Forelimb muscle (tissue), 1 donor: ENCODE measurements at regions not wholly inside any gene's neighbourhood (a gene's known extent, or its start where the extent isn't known, plus 50 kb on each side); places are given as distances from the start of the nearest gene placed in this dataset.
"Not testable (repeated sequence)": the region's sequence is repeated elsewhere in the genome, so short reads cannot be mapped to it uniquely, and the experiment has no call there.

Experiments used
- DNase-seq: peaks from one replicate; pipeline ENCODE4 v3.0.0-alpha.2; 2013; ENCODE audit warnings: low read depth

DNA sequence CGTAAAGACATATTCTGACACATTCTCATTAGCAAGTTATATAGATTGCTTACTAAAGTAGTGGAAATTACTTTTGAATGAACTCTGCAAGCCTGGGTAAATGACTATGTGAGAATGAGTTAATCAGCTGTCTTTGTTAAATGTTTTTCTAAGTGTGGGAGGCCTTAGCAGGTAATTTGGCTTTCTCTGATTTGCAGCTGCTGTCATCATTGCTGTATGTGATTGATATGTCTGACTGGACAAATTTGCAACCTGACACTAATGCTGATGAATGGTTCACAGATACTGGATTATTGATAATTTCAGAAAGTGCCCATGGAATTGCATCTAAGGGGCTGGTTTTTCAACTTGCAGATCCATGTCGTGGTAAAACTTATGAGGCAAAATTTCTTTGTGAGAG, 372.2 kb upstream of the SGO1 start:
- no peak for DNase-seq

DNA sequence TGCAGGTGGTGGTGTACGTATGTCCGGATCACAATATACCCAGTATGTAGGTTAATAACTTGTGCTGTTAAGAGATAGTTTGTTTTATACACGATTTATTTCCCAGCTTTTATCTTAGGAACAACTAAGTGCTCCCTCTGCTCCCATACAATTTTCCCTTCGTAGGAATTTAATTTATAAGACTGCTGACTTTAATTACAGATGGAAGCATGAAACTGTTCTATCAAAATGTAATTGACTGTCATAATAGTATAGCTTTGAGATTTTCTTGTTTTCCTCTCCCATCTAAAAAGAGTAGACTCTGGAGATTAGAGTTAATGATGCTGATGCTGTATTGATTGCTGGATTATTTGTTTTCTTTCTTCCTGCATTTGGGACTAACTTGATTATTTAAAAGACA, 370.7 kb upstream of the SGO1 start:
- DNase-seq, result no peak

DNA sequence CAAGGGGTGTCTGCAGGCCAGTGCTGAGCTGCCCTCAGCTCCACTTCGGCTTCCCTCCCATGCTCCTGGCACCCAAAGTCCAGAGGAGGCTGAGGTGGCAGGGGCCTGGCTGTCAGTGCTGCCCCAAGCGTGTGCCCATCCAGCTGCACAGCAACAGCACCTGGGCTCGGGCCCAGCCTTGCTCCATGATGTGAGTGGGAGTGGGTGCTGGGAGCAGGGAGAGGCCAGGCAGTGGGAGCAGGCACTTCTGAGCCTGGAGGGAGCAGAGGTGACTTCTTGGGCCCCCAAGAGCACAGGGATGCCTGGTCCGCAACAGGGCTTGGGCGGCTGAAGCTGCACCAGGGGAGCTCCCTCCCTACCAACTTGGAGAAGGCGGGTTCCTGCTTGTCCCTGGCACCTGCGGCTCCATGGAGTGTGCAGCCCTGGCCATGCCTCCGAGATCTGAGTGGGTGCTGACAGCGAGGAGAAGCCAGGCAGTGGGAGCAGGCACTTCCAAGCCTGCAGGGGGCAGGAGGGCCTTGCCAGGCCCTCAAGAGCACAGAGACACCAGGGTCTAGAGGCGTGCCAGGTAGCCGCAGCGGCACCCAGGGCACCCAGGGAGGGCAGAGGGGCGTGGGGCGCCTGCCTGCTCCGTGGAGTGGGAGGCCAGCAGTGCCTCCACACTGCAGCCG, 366.7 kb upstream of the SGO1 start:
- no peak for DNase-seq

DNA sequence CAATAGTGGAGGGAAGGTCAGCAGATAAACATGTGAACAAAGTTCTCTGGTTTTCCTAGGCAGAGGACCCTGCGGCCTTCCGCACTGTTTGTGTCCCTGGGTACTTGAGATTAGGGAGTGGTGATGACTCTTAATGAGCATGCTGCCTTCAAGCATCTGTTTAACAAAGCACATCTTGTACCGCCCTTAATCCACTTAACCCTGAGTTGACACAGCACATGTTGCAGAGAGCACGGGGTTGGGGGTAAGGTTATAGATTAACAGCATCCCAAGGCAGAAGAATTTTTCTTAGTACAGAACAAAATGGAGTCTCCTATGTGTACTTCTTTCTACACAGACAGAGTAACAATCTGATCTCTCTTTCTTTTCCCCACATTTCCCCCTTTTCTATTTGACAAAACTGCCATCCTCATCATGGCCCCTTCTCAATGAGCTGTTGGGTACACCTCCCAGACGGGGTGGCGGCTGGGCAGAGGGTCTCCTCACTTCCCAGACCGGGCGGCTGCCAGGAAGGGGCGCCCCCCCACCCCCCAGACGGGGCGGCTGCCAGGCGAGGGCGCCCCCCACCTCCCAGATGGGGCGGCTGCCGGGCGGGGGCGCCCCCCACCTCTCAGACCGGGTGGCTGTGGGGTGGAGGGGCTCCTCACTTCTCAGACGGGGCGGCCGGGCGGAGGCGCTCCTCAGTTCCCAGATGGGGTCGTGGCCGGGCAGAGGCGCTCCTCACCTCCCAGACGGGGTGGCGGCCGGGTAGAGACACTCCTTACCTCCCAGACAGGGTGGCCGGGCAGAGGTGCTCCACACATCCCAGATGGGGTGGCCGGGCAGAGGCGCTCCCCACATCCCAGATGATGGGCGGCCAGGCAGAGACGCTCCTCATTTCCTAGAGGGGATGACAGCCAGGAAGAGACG, 361.6 kb upstream of the SGO1 start:
- DNase-seq, result not testable (repeated sequence)

DNA sequence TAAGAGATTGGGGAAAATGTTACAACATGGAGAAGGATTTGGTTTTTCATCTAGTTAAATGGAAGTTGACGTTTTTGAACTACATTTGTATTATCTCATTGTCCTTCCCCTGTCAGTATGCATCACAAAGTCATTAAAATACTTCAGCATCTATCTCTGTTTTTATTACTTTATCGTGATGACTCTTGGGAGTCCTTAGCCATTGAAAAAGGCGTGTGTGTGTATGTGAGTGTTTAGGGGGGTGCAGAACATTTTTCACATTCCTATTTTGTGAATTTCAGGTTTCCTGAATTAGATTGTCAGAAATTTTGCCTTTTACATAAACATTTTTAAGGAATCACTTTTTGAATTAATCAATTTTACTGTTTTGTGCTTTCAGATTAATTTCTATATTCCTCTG, 360.6 kb upstream of the SGO1 start:
- no peak for DNase-seq

DNA sequence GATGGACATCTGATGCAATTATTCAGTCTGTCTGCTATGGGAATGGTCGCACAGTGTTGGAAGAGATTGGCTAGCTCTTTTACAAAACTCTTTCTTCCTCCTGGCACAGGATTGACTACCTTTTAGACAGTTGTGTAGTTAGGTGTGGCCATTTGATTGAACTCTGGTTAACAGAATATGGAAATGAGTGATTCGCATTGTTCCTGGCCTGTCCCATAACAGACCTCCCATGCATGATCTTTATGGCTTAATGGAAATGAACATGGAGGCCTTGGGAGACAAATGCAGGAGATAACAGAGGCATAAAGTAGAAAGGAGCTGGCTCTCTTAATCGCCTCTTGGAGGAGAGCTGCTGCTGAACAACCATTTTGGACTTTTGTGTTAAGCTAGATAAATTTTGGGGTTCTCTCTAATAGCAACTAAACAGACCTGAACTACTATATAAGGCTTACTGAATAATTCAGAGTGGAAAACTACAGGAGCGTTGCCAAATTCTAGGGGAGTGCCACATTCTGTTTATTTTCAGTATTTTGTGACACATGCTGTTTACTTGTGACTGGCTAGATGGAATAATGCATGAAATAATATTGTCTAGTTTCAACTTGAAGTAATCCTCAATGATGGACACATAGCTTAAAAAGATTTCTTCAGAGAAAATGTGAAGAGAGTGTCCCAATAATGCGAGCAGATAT, 357.7 kb upstream of the SGO1 start:
- DNase-seq, result no peak

DNA sequence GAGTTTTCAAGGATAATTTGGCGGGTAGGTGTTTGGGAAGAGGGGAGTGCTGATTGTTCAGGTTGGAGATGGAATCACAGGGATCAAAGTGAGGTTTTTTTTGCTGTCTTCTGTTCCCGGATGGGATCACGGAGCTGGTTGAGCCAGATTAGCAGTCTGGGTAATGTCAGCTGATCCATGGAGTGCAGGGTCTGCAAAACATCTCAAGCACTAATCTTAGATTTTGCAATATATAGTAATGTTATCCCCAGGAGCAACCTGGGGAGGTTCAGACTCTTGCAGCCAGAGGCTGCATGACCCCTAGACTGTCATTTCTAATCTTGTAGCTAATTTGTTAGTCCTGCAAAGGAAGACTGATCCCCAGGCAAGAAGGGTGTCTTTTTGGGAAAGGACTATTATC, 354.1 kb upstream of the SGO1 start:
- DNase-seq, result no peak

DNA sequence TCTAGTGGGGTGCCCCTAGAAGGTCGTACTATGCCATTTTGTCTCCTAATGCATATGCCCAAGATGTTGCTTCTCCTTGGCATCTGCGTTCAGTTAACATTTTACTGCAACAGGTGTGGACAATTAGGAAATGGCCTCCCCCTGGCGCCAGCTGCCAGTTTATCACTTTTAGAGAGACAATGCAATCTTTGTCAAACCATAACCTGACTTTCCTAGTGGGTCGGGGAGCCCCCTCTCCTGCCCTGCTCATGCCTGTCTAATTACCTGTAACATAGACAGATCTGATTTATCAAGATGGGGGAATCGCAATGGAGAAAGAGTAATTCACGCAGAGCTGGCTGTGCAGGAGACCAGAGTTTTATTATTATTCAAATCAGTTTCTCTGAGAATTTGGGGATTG, 353.7 kb upstream of the SGO1 start:
- DNase-seq, result no peak

DNA sequence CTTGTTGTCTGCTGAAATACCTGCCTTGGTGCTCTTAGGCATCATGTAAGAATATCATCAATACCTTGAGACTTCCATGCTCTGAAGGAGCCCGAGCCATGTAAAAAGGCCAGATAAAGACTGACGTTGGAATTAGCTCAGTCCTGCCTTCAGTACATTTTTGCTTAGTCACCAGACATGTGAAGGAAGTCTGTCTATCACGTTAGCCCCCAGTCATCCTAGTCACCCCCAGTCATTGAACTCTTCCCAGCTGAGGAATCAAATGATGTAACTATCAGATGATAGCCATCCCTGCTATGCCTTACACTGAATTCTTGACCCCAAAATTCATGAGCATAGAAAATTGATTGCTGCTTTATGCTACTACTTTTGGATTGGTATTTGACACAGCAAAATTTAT, 351.2 kb upstream of the SGO1 start:
- no peak for DNase-seq

DNA sequence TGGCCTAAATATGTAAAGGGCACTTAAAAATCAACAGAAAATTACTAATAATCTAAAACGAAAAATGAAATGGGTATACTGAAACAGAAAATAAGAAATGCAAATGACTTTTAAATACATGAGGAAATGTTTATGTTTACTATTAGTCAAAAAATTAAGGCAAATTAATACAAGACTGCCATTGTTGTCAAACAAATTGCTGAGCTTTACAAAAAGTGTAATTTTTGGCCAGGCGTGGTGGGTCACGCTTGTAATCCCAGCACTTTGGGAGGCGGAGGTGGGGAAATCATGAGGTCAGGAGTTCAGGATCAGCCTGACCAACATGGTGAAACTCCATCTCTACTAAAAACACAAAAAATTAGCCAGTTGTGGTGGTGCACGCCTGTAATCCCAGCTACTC, 343.9 kb upstream of the SGO1 start:
- no peak for DNase-seq

DNA sequence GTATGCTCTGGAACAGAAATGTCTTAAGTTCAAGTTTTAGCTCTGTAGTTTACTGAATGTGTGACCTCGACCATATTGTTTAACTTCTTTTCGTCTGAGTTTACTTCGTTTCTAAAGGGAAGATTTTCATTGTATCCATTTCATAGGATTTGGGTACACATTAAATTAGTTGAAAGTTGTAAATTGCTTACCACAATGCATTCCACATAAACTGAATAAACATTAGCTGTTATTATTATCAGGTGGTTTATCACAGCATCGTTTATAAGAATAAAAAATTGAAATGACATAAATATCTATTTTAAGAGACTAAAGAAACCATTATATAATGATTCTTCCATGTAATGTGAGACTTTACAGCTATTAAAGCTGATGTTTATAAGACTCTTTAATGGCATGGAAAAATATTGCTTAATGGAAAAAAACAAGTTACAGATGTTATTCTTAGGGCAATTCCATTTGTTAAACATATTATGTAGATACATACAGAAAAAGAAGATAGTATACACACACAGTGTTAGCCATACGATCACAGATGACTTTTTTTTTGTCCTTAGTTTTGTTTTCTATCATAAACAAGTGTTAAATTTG, 342.3 kb upstream of the SGO1 start:
- no peak for DNase-seq

DNA sequence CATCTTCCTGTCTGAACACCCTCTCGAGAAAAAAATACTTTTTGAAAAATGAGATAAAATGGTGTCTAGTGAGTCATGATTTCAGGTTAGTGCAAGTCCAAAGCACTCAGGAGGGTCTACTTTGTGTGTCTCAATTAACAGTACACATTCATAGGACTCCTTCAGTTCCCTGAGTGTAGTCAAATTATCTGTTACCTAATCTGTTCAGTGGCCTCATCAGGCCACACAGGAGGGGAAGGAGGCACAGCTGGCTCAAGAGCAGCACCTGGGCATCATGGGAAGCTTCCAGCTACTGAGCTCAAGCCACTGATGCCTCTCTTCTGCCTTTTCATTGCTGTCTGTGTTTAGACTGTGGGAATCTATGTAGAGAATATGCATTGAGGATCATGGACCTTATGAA, 341.4 kb upstream of the SGO1 start:
- no peak for DNase-seq

DNA sequence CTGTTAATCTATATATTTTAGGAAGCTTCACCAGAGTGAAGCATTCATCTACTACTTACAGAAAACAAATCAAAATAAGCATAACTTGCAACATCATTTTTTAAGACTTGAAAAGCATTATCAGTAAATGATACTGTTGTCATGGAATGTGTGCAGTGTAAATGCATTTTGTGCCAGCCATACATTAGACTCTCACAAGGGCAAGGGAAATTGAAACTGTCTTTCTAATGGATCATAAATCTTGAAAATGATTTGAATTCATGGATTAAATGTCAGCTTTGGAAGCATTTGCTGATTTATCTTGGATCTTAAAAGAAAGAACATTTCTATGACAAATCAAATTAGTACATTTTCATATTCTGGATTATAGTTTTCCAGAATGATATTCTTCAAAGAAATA, 338.3 kb upstream of the SGO1 start:
- no peak for DNase-seq

DNA sequence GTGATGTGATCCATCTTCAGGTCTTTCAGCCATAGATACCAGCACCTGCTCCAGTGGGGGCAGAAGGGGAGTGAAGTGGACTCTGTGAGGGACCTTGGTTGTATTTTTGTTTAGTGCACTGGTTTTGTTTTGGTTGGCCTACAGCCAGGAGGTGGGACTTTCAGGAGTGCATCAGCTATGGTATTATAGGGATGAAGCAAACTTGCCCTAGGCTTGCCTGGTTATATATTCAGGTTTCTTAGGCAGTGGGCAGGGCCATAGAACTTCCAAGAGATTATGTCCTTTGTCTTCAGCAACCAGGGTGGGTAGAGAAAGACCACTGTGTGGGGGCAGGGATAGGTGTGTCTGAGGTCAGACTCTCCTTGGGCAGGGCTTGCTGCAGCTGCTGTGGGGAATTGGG, 337.3 kb upstream of the SGO1 start:
- DNase-seq, result no peak

DNA sequence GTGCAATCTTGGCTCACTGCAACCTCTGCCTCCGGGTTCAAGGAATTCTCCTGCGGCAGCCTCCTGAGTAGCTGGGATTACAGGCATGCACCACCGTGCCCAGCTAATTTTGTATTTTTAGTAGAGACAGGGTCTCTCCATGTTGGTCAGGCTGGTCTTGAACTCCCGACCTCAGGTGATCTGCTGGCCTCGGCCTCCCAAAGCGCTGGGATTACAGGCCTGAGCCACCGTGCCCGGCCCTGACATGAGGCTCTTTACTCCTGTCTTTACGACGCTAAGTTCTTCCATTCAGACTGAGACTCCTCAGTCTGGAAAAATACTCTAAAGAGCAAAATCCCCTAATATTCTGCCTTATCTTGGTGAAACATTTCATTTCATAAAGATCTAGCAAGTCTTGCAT, 331.3 kb upstream of the SGO1 start:
- DNase-seq, result not testable (repeated sequence)

DNA sequence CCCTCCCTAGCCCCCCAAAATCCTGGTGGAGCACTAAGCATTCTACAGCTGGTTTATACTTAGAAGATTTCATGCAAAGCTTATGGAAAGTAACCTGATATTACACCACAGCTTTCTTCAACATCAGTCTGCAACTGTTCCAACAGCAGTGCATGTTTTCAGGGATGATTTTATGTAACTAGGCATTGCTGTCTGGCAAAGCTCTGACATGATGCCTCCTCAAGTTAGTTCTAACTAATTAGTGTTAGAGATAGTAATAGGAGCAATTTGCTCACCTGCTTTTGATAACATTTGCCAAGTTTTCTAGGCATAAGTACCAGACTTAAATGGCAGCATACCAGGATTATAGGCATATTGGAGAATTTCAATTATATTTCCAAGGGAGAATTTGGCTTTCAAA, 330.3 kb upstream of the SGO1 start:
- DNase-seq, result no peak

DNA sequence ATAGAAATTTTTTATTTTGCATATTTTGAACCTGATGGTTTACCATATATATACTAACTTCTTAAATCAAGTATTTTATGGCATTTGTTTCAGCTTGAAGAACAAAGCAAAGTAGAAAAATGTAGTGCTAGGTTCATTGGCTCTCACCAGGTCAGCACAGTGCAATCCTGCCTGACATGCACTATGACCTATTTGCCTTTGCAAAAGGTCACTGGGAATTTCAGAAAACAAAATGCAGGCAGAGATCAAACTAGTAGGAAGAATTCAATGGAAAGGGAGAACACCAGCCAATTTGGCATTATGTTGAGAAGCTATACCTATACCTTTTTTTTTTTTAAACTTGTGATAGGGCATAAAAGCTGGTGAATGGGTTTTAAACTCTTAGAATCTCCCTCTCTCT, 329.8 kb upstream of the SGO1 start:
- DNase-seq, result no peak

DNA sequence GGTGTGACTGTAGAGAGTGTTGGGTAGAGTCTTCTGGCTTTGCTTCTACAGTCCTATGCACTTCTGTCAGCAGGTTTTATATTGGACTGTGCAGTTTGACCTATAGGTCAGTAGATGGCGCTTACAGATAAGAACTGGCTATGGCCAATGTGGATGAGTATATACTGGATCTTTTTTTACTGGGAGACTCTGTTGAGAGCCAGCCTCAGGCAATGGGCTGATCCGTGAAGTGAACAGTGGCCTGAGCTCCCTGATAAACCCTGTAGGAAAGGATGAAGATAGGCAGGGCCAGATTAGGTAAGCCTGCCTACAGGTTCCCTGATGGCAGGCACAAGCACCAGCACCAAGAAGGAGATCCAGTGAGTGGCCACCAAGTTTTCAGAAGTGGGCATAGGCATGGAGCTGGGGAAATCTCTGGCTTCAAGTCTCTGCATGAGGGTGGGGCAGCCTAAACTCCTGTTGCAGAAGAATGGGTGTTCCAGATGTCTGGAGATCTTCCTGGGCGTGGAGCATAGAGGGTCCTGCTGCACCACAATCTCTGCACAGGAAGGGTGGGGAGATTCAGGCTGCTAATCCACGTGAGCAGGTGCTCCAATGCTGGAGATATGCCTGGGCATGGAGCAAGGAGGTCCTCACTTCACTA, 326.0 kb upstream of the SGO1 start:
- no peak for DNase-seq

DNA sequence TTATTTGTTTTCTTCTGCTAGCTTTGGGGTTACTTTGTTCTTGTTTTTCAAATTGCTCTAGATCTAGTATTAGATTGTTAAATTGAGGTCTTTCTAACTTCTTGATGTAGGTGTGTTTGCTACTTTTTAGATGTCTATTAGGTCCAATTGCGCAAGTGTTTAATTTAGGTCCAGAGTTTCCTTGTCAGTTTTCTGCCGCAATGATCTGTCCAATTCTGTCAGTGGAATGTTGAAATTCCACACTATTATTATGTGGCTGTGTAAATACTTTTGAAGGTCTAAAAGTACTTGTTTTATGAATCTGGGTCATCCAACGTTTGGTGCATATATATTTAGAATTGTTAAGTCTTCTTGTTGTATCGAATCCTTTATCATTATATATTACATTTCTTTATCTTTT, 324.4 kb upstream of the SGO1 start:
- DNase-seq, result no peak

DNA sequence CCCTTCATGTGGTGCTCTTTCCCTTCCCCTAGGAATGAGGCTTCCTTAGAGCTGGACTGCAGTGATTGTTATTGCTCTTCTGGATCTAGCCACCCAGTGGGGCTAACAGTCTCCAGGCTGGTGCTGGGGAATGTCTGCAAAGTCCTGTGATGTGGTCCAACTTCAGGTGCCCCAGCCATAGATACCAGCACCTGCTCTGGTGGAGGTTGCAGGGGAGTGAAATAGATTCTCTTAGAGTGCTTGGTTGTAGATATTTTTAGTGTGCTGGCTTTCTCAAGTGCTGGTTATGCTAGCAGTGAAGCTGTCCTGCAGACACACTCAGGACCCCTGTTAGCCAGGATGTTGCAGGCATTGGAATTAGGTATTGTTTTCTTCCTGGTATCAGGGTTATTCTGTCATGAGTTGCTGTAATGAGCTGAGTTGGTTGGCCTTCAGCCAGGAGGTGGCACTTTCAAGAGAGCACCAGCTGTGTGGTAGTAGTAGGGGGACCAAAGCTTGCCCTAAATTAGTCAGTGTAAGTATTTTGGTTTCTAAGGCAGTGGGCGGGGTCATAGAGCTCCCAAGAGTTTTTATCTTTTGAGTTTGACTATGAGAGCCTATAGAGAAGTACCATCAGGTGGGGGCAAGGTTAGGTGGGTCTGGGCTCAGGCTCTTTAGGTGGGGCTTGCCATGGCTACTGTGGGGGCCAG, 317.5 kb upstream of the SGO1 start:
- no peak for DNase-seq

DNA sequence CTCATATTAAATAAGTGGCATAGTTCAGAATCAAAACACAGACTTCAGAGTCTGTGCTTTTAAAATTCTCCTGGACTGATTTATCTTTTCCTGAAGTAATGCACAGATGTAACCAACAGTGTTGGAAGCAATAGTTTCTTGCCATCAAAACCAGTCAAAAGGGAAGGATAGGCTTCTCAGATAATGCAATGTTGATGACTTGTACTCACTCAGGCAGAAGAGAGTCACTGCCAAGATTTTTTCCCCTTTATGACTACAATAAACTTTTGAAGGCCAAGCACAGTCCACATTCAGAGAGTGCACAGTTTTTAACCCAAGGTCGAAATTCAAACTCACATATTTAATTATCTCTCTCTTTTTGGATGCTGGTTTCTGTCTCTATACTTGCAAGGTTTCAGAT, 305.0 kb upstream of the SGO1 start:
- DNase-seq, result no peak
